GM10248 (cell line): ENCODE measurements at regions not wholly inside any gene's neighbourhood (a gene's known extent, or its start where the extent isn't known, plus 50 kb on each side); places are given as distances from the start of the nearest gene placed in this dataset.

Source experiments
- CTCF ChIA-PET: fragments of 300-600 bp; sonication (Branson Sonifier 250); formaldehyde crosslinking; extraction: SDS; loops from one replicate; lab custom pipeline; 2021; ENCODE audit warnings: antibody characterized with exemption; lab: Yijun Ruan, JAX
- POLR2A ChIA-PET: fragments of 350-650 bp; sonication (Branson Sonifier 250); formaldehyde crosslinking; extraction: SDS; loops from one replicate; lab custom pipeline; 2020; ENCODE audit warnings: antibody characterized with exemption; lab: Yijun Ruan, JAX
- DNase-seq: peaks from one replicate; pipeline ENCODE4 v3.0.0; 2012; ENCODE audit errors: extremely low spot score
- TF ChIP-seq, protein P1 (sequence below): IDR thresholded peaks from 2 replicates; pipeline ENCODE4 v1.5.1; 2012; ENCODE audit warnings: mild to moderate bottlenecking, low read depth; ENCODE audit errors: extremely low read depth, missing control alignments, control extremely low read depth

DNA sequence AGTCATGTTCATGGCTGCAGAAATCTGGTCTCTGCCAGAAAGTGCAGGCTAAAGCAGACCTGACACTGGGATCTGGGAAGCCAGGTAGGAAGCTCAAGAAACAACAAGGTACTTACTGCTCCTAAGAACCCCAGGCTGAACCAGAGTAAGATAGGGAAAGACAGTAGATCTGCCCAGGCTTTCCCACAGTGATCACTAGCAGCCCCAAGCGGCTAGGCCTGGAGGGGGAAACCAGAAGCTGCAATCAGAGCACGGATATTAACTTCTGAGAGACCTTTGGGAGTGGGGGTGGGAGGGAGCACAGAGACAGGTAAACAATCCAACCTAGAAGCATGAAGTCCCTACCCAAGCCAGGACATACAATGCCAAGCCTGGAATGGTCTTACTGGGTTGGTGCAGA is 135.2 kb upstream of the C11orf58 start:
- peak; percentile 11 for DNase-seq
- TF ChIP-seq, protein P1, sequence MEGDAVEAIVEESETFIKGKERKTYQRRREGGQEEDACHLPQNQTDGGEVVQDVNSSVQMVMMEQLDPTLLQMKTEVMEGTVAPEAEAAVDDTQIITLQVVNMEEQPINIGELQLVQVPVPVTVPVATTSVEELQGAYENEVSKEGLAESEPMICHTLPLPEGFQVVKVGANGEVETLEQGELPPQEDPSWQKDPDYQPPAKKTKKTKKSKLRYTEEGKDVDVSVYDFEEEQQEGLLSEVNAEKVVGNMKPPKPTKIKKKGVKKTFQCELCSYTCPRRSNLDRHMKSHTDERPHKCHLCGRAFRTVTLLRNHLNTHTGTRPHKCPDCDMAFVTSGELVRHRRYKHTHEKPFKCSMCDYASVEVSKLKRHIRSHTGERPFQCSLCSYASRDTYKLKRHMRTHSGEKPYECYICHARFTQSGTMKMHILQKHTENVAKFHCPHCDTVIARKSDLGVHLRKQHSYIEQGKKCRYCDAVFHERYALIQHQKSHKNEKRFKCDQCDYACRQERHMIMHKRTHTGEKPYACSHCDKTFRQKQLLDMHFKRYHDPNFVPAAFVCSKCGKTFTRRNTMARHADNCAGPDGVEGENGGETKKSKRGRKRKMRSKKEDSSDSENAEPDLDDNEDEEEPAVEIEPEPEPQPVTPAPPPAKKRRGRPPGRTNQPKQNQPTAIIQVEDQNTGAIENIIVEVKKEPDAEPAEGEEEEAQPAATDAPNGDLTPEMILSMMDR: no peak
- ChIA-PET CTCF (interaction anchor here (0.9 to 1.8 kb wide), 2 partner anchors 11 to 19 kb away, joined by 3 to 10 read pairs; no protein-coding TSS in a partner anchor), POLR2A (no interaction called here)

DNA sequence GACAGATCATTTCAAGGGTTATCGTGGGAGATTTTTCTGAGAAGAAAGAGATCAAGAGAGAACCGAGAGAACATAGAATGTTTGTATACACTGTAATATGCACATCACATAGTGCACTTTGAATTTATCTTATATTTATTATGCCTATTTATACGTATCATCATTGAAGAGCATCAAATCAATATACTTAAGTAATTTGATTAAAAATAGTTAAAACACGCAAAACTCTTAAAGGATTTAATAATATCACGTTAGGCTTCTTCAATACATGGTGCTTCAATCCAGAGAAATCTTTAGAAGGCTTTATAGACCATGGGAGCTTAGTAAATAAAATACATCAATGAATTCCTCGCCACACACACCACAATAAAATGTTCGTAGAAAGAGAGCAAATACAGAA is 139.5 kb upstream of the C11orf58 start:
- ChIA-PET CTCF (no interaction called here), POLR2A (no interaction called here)
- TF ChIP-seq, protein P1: no peak
- no peak for DNase-seq

DNA sequence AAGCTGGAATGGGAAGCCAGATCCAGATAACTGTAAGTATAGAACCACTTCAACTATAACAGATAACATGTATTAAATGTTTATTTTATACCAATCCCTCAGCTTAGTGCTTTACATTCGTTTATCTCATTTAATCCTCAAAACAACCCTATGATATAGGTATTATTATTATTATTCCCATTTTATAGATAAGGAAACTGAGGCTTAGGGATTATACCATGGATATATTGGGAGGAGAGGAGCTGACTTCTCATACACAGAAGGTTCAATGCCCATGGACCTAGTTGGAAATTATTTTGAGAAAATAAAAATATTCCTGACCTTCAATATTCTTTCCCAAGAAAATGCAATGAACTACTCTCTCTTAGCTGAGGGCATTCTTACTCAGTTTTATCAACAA is 140.4 kb upstream of the C11orf58 start:
- DNase-seq: no peak
- POLR2A ChIA-PET: no interaction called here
- TF ChIP-seq, protein P1: no peak
- CTCF ChIA-PET: interaction anchor here (1.0 kb wide), 1 partner anchor 16 kb away, joined by 3 read pairs; no protein-coding TSS in a partner anchor

DNA sequence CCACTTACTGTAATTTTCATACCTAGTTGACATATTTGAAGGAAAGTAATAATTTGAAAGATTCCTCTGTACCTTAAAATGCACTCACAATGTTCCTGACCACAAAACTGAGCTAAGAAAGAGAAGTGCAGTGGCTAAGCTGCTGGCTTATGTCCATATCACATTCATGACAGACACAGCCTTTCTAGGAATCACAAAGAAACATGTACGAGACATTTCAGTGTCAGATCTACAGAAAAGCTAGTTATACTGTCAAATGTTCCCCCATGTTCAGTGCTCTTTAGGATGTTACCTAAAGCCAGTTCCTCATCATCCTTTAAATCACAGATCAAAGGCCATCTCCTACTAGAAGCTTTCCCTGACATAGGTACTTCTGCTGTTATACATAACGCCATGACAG is 142.2 kb upstream of the C11orf58 start:
- POLR2A ChIA-PET: no interaction called here
- no peak for DNase-seq
- TF ChIP-seq, protein P1: no peak
- CTCF ChIA-PET: interaction anchor here (0.9 to 2.4 kb wide), 3 partner anchors 9 to 17 kb away, joined by 3 to 7 read pairs (median 7); no protein-coding TSS in a partner anchor

DNA sequence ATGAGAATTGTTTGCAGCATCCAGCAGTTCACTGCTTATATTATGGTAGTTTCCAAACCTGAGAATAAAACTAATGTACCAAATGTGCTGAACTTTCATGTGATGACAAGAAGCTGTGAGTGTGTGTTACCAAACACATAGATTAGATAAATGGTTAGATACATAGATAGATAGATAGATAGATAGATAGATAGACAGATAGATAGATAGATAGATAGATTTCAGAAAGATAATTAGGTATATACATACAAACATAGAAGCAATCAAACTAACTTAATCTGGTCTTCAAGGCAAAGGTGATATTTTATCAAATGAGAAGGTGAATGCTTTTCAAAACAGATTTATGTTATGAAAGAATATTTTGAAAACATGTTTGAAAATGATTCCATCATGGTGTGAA is 147.3 kb upstream of the C11orf58 start:
- DNase-seq: no peak
- CTCF ChIA-PET: interaction anchor here (1.5 kb wide), 1 partner anchor 22 kb away, joined by 3 read pairs; no protein-coding TSS in a partner anchor
- POLR2A ChIA-PET: no interaction called here
- TF ChIP-seq, protein P1: no peak

DNA sequence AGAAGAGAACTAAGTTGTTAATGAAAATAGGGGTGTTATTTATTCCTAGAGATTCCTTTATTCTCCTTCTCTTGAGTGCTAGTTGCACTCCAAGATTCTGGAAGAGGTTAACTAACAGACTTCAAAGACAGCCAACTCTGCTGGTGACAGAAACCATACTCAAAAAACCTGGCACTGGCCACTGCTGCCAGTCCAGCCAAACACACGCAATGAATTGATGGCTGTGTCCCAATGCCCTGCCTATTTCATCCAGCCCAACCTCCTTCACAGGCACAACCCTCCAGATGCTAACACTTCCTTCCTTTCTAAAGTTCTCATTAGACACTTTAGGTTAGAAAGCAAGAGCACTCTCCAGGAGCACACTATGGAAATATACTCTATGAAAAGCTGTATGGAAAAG is 150.8 kb upstream of the C11orf58 start:
- POLR2A ChIA-PET: no interaction called here
- CTCF ChIA-PET: interaction anchor here (1.0 kb wide), 1 partner anchor 9 kb away, joined by 3 read pairs; no protein-coding TSS in a partner anchor
- TF ChIP-seq, protein P1: no peak
- DNase-seq: no peak
